ENCODE measurements at regions not wholly inside any gene's neighbourhood (a gene's known extent, or its start where the extent isn't known, plus 50 kb on each side); places are given as distances from the start of the nearest gene placed in this dataset.

DNA sequence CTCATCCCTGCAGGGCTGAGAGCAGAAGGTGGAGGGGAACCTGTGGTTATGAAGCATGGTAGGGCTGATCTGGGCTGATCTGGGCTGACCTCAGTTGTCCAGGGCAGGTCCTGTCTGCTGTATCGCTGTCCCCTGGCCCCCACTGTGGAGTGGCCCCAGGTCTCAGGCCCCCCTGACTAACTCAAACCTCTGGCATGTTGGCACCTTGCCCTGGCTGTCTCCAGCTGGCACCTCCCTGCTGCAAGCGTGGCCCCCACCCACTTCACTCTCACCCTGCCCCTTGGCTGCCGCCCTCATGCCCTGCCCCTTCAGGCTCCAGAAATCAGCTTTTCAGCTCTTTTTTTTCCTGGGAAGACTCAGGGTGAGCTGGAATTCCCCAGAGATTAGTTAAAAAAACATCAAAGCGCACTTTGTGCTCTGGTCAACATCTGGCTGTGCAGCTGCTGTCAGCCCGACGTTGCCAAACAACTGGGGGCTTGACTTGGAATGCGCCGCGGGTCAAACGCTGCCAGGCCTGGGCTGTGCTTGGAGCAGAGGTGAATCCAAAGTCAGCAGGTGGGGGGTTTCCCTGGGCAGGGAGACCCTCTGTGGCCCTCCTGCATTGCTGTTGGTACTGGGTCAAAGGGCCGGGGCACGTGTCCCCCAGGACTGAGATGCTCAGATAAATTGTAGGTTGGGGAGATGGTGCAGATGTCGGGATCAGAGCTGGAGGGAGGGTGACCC lies 173.8 kb upstream of the HDAC4 start (continued):
- no peak for TF ChIP-seq SMAD5 (IDR thresholded peaks at IDR 0.05; ENCODE audit: low read depth)
- TF ChIP-seq, protein P1, sequence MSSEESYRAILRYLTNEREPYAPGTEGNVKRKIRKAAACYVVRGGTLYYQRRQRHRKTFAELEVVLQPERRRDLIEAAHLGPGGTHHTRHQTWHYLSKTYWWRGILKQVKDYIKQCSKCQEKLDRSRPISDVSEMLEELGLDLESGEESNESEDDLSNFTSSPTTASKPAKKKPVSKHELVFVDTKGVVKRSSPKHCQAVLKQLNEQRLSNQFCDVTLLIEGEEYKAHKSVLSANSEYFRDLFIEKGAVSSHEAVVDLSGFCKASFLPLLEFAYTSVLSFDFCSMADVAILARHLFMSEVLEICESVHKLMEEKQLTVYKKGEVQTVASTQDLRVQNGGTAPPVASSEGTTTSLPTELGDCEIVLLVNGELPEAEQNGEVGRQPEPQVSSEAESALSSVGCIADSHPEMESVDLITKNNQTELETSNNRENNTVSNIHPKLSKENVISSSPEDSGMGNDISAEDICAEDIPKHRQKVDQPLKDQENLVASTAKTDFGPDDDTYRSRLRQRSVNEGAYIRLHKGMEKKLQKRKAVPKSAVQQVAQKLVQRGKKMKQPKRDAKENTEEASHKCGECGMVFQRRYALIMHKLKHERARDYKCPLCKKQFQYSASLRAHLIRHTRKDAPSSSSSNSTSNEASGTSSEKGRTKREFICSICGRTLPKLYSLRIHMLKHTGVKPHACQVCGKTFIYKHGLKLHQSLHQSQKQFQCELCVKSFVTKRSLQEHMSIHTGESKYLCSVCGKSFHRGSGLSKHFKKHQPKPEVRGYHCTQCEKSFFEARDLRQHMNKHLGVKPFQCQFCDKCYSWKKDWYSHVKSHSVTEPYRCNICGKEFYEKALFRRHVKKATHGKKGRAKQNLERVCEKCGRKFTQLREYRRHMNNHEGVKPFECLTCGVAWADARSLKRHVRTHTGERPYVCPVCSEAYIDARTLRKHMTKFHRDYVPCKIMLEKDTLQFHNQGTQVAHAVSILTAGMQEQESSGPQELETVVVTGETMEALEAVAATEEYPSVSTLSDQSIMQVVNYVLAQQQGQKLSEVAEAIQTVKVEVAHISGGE (CRISPR knock-in tag; IDR thresholded peaks at IDR 0.05), result no peak
- TF ChIP-seq, protein P2, sequence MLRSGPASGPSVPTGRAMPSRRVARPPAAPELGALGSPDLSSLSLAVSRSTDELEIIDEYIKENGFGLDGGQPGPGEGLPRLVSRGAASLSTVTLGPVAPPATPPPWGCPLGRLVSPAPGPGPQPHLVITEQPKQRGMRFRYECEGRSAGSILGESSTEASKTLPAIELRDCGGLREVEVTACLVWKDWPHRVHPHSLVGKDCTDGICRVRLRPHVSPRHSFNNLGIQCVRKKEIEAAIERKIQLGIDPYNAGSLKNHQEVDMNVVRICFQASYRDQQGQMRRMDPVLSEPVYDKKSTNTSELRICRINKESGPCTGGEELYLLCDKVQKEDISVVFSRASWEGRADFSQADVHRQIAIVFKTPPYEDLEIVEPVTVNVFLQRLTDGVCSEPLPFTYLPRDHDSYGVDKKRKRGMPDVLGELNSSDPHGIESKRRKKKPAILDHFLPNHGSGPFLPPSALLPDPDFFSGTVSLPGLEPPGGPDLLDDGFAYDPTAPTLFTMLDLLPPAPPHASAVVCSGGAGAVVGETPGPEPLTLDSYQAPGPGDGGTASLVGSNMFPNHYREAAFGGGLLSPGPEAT (IDR thresholded peaks at IDR 0.05; ENCODE audit: low read depth), result no peak
- no peak for TF ChIP-seq ZSCAN29 (IDR thresholded peaks at IDR 0.05)
- no peak for TF ChIP-seq CREM (IDR thresholded peaks at IDR 0.05; ENCODE audit: low read depth)

DNA sequence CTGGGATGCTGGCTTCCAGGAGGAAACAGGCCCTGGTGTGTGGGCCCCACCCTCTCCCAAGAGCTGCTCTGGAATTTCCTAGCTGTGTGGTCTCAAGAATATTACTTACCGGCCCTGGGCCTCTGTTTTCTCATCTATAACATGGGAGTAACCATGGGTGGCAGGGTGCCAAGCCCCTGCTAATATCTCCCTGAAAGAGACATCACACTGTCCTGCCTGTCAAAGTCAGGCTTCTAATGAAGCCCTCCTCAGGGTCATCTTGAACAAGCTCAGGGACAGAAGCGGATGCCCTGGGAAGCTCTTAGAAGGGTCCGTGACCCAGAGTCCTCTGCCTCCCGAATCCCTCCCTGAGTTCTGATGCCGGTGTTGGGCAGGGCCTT lies 173.2 kb upstream of the HDAC4 start:
- H3K27me3 ChIP-seq (replicated peaks in 1 of 2; ENCODE audit: control insufficient read depth in 2 of 2, insufficient read depth in 2 of 2, low read length in 1 of 2), result peaks cover 0 to 2% of the 10 kb centered on the region in 2 experiments; a peak in 2 of 4 replicates
- no peak overlapping the region for H3K4me3 ChIP-seq
- no peak overlapping the region for H3K4me2 ChIP-seq (ENCODE audit: control insufficient read depth, insufficient read depth)
- intact Hi-C loops (cut with micrococcal nuclease; ENCODE audit: unreplicated experiment) (no loop called here), in situ Hi-C loops (cut with MboI) (no loop called here)
- no TSS peak for BruUV-seq (replicated peaks)
- no peaks in the 10 kb centered on the region; the same call in 2 of the 3 replicates for H3K9me3 ChIP-seq (replicated peaks; ENCODE audit: control insufficient read depth, insufficient read depth, low read length)
- no peaks in the 10 kb centered on the region for H3K79me2 ChIP-seq (ENCODE audit: control insufficient read depth, insufficient read depth, low read length)
- POLR2A ChIA-PET, result no interaction called here
- RAD21 ChIA-PET (ENCODE audit: unreplicated experiment), result no interaction called here
- FAIRE-seq, result no peak
- H4K20me1 ChIP-seq (ENCODE audit: control insufficient read depth, insufficient read depth), result no peaks in the 10 kb centered on the region
- no peak overlapping the region for H3K9ac ChIP-seq (ENCODE audit: control insufficient read depth, insufficient read depth, low read length)
- H3K27ac ChIP-seq (ENCODE audit: control insufficient read depth, insufficient read depth), result no peak overlapping the region
- no peak for DNase-seq (ENCODE audit: low read depth, low spot score)
- CTCF ChIA-PET, result no interaction called here
- SMC1A ChIA-PET (ENCODE audit: uncharacterized antibody, unreplicated experiment), result no interaction called here
- no peaks in the 10 kb centered on the region for H3K36me3 ChIP-seq (ENCODE audit: control insufficient read depth in 2 of 2, insufficient read depth in 2 of 2, low read length in 1 of 2)
- H2AFZ ChIP-seq (ENCODE audit: control insufficient read depth, low read depth, low read length), result no peak overlapping the region
- ATAC-seq, result no peak
- no peaks in the 10 kb centered on the region for H3K4me1 ChIP-seq (ENCODE audit: control insufficient read depth, insufficient read depth, low read length)
- whole genome bisulfite sequencing (ENCODE audit: insufficient coverage, insufficient replicate concordance, low lambda C conversion rate, missing lambda C conversion rate), result 24% methylated on average over 5 of the region's 5 CpGs
- no peak for TF ChIP-seq CEBPB (IDR thresholded peaks at IDR 0.05; ENCODE audit: borderline replicate concordance in 1 of 2, low read depth in 2 of 2, low read length in 2 of 2)
- TF ChIP-seq, protein P3, sequence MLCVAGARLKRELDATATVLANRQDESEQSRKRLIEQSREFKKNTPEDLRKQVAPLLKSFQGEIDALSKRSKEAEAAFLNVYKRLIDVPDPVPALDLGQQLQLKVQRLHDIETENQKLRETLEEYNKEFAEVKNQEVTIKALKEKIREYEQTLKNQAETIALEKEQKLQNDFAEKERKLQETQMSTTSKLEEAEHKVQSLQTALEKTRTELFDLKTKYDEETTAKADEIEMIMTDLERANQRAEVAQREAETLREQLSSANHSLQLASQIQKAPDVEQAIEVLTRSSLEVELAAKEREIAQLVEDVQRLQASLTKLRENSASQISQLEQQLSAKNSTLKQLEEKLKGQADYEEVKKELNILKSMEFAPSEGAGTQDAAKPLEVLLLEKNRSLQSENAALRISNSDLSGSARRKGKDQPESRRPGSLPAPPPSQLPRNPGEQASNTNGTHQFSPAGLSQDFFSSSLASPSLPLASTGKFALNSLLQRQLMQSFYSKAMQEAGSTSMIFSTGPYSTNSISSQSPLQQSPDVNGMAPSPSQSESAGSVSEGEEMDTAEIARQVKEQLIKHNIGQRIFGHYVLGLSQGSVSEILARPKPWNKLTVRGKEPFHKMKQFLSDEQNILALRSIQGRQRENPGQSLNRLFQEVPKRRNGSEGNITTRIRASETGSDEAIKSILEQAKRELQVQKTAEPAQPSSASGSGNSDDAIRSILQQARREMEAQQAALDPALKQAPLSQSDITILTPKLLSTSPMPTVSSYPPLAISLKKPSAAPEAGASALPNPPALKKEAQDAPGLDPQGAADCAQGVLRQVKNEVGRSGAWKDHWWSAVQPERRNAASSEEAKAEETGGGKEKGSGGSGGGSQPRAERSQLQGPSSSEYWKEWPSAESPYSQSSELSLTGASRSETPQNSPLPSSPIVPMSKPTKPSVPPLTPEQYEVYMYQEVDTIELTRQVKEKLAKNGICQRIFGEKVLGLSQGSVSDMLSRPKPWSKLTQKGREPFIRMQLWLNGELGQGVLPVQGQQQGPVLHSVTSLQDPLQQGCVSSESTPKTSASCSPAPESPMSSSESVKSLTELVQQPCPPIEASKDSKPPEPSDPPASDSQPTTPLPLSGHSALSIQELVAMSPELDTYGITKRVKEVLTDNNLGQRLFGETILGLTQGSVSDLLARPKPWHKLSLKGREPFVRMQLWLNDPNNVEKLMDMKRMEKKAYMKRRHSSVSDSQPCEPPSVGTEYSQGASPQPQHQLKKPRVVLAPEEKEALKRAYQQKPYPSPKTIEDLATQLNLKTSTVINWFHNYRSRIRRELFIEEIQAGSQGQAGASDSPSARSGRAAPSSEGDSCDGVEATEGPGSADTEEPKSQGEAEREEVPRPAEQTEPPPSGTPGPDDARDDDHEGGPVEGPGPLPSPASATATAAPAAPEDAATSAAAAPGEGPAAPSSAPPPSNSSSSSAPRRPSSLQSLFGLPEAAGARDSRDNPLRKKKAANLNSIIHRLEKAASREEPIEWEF (IDR thresholded peaks at IDR 0.05; ENCODE audit: insufficient replicate concordance, low read depth, low read length), result no peak
- TF ChIP-seq LARP7 (IDR thresholded peaks at IDR 0.05), result no peak
- TF ChIP-seq KDM1A (IDR thresholded peaks at IDR 0.05; ENCODE audit: borderline replicate concordance), result no peak
- no peak for TF ChIP-seq ZBED1 (IDR thresholded peaks at IDR 0.05; ENCODE audit: borderline replicate concordance)
- no peak for TF ChIP-seq SREBF1 (IDR thresholded peaks at IDR 0.05; ENCODE audit: low read length)

Data from GM12878 (cell line).